Fibroblast of the aortic adventitia (primary cell): ENCODE measurements at regions not wholly inside any gene's neighbourhood (a gene's known extent, or its start where the extent isn't known, plus 50 kb on each side); places are given as distances from the start of the nearest gene placed in this dataset.
A peak's percentile ranks its signal among the peaks of the same experiment; 100 is the strongest.

ENCODE experiments used
- DNase-seq: peaks from one replicate; pipeline ENCODE4 v3.0.0-alpha.2; 2010; ENCODE audit warnings: low read depth
- H3K4me3 ChIP-seq: 2 replicates; pipeline ENCODE4 v1.5.1; 2011; ENCODE audit warnings: low read depth, mild to moderate bottlenecking, control low read depth, low read length, moderate library complexity
- CTCF ChIP-seq: IDR thresholded peaks from 2 replicates; pipeline ENCODE4 v1.5.1; 2011; ENCODE audit warnings: mild to moderate bottlenecking, low read length, control low read depth, inconsistent platforms; ENCODE audit not compliant: insufficient read depth

DNA sequence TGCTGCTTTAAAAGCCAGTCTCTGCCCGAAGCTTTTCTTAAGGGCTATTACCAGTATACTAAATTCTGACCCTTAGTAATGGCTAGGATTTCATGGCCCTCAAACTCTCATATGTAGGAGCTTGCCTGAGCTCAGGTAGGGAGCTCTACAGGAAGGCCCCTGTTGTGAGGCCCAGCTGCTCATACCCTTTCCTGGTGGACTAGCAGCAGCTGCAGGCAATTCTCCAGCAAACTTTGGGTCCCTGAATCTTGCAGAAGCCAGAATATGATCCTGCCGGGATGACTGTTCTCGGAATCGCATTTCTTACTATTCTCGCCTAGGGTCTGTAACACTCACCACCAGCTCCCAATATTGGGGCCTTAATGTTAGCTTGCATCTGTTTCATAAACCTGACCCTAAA is 106.4 kb upstream of the SERTAD2 start:
- TF ChIP-seq CTCF: no peak
- H3K4me3 ChIP-seq: no peak overlapping the region
- no peak for DNase-seq

- no peak for TF ChIP-seq CTCF
- no peak overlapping the region for H3K4me3 ChIP-seq
- DNase-seq: no peak
Observed at GRCh38 chr2:64762301-64762997, 108.7 kb upstream of the SERTAD2 start.

- DNase-seq: no peak
- TF ChIP-seq CTCF: no peak
- no peak overlapping the region for H3K4me3 ChIP-seq
Observed at GRCh38 chr2:64763126-64763525, 109.4 kb upstream of the SERTAD2 start.

- TF ChIP-seq CTCF: no peak
- no peak overlapping the region for H3K4me3 ChIP-seq
- DNase-seq: no peak
Observed at GRCh38 chr2:64765160-64765805, 111.6 kb upstream of the SERTAD2 start.

DNA sequence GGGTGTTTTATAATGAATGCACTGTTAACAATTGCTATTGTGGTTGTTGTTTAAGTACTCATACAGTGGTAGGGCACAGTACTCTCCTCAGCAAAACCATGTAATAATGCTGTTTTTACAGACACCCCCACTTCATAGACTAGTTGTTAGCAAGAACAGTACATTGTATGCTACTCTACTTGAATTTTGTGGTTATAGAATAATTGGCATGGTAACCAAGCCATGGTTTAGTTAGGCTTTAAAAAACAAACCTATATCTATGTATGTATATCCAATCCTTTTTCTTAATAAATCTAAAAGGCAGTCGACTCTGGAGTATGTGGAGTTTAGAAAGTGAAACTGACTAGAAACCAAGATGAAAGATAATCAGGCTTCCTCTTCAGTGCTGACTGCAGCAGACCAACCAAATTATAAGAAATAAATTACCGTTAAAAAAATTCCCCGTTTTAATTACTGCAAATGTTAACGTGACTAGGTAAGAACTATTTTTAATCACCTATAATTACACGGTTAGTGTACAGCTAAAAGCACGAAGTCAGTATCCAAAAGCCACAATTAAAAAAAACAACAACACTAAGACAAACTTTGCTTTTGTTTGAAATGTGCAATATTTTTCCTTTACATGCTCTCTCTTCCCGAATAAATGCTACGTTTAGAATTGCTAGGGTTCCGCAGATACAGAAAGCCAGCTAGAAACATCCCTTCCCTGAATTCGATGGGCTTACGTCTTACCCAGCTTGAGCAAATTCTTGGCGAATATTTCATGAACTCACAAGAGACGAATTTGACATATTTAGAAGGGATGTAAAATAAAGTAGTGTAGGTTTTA is 113.3 kb upstream of the SERTAD2 start:
- DNase-seq: peak; percentile 76
- TF ChIP-seq CTCF: no peak
- peak overlapping the region; percentile 68 for H3K4me3 ChIP-seq

DNA sequence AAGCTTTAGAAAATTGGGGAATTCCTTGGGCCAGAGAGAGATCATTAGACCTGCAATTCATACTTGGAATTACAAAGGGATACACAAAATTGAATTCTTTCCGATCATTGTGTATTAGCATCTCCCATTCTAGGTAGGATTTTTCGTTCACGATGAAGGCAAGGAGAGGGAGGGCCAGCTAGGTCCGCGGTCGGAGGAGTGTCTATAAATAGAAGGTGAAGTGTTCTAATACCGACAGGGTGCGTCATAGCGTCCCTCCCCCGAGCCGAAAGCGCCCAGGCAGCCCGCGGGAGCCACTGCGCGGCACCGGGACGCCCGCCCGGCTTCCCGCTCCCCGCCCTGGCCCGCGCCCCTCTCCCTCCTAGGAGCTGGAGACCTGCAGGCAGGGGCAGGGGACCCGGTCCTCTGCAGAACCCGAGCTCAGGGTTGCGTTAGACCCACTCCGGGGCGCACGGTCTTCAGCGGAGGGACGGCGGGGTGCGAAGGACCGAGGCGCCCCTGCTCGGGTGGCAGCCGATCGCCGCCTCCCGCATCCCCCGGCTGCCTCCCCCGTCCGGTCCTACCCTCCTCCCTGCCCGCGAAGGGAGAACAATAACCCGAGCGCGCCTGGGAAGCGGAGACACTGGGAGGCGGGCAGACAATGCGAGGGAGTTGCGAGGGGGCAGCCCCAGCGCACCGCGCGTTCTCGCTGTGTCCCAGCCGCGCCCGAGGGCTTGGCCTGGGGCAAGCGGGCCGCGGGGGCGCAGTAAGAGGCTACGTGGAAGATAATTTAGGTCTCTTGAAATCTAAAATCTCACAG is 114.2 kb upstream of the SERTAD2 start:
- TF ChIP-seq CTCF: no peak
- peak overlapping the region; percentile 68 for H3K4me3 ChIP-seq
- DNase-seq: peak; percentile 92
